Small intestine (tissue), 7 donors: ENCODE measurements at regions not wholly inside any gene's neighbourhood (a gene's known extent, or its start where the extent isn't known, plus 50 kb on each side); places are given as distances from the start of the nearest gene placed in this dataset.

Source experiments
- DNase-seq, 2 donors: peaks; one replicate each; pipeline versions ENCODE4 v3.0.0 to v3.0.0-alpha.2; 2013
- FAIRE-seq: peaks from 2 replicates; lab custom pipeline; 2012; peaks lifted over from hg19 to GRCh38; lab: Jason Lieb, UNC
- H3K27ac ChIP-seq, 3 donors: one replicate each; pipeline ENCODE4 v1.5.1; 2013; ENCODE audit warnings: low read length in 2 of 3, mild to moderate bottlenecking in 2 of 3, control low read depth in 1 of 3, inconsistent platforms in 1 of 3, low read depth in 1 of 3, moderate library complexity in 1 of 3
- H3K27me3 ChIP-seq, 3 donors: one replicate each; pipeline ENCODE4 v1.6.1; 2013; ENCODE audit warnings: low read length in 3 of 3, inconsistent platforms in 1 of 3; ENCODE audit not compliant: control insufficient read depth in 3 of 3, insufficient read depth in 3 of 3
- H3K36me3 ChIP-seq, 3 donors: one replicate each; pipeline ENCODE4 v1.6.1; 2013; ENCODE audit warnings: low read length in 3 of 3, inconsistent platforms in 1 of 3, low read depth in 1 of 3, mild to moderate bottlenecking in 1 of 3, moderate library complexity in 1 of 3; ENCODE audit not compliant: control insufficient read depth in 3 of 3, insufficient read depth in 2 of 3
- H3K4me1 ChIP-seq, 3 donors: one replicate each; pipeline ENCODE4 v1.6.1; 2013; ENCODE audit warnings: low read length in 2 of 3, inconsistent platforms in 1 of 3, low read depth in 1 of 3, mild to moderate bottlenecking in 1 of 3, moderate library complexity in 1 of 3; ENCODE audit not compliant: control insufficient read depth in 3 of 3, insufficient read depth in 2 of 3
- H3K4me3 ChIP-seq, 3 donors: one replicate each; pipeline ENCODE4 v1.5.1; 2013; ENCODE audit warnings: low read length in 3 of 3, control low read depth in 1 of 3, inconsistent platforms in 1 of 3, low read depth in 1 of 3, mild to moderate bottlenecking in 1 of 3, moderate library complexity in 1 of 3
- H3K9me3 ChIP-seq, 2 donors: one replicate each; pipeline ENCODE4 v1.6.1; 2013; ENCODE audit warnings: low read depth in 1 of 2, low read length in 1 of 2; ENCODE audit not compliant: control insufficient read depth in 2 of 2, insufficient read depth in 1 of 2
- WGBS, 3 donors: extraction: QIAGEN DNeasy Blood & Tissue Kit; methylation state at CpG; one replicate each; pipeline ENCODE4 v1.1.7; 2013; 5-methylcytosine and 5-hydroxymethylcytosine counted together
- donor health status: healthy with polysubstance abuse.
- donor health status: control.
- donor health status: control.
- donor health status: Bipolar disorder and iron deficiency.
- donor health status: healthy.

DNA sequence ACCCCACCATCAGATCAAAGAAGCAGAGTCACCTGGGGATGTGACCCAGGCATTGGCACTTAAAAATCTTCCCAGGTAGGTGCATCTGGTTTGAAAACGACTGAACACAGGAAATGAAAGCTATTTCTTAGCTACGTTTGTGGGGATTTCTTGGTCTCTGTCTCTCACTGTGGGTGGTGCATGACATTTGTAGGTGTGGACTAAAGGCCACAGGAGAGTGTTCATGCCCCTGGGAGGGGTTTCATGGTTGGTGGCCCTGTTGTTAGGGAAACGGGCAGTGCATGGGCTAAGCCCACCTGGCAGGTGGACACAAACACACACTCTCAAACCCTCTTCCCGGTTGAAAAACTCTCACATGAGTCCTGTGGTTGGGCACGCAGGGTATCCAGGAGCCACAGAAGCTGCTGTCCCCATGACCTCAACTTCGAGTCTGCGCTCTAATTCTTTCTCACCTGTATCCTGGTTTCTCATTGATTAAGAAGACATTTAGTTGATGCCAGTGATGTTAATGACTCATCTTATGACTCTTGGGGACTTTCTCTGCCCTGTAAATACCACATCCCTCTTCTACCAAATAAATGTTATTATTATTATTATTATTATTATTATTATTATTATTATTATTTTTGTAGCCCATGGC is 119.4 kb downstream of the MRPS6 start:
- peaks cover 0 to 8% of the 10 kb centered on the region in 2 donors for H3K9me3 ChIP-seq
- H3K27ac ChIP-seq: no peak overlapping the region
- H3K4me3 ChIP-seq: no peak overlapping the region
- DNase-seq (no peak), FAIRE-seq (no peak)
- WGBS, 3 donors: 74 to 89% (median 79%) methylated on average over 7 of the region's 7 CpGs
- H3K27me3 ChIP-seq: no peaks in the 10 kb centered on the region
- H3K4me1 ChIP-seq: peaks cover 0 to 22% (median 0%) of the 10 kb centered on the region in 3 donors
- H3K36me3 ChIP-seq: no peaks in the 10 kb centered on the region

DNA sequence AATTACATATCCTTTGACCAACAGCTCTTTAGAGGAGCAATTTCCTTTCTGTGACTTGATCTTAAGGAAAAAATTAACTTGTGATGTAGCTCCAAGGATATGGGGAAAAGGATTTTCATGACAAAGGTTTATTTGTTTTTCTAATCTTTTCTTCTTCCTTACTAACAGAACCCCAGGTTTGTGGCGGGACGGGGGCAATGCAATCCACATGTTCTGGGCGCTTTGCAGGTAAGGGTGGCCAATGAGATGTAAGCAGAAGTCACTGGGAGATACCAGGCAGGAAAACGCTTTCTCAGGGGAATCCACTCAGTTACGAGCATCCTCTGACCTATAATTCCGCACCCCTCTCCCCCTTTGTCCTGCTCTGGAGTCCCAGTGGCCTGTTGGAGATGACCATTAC is 122.0 kb downstream of the MRPS6 start:
- peak overlapping the region in 1 of 3 donors; percentile 31 for H3K27ac ChIP-seq
- H3K4me3 ChIP-seq: no peak overlapping the region
- peaks cover 0 to 8% of the 10 kb centered on the region in 2 donors for H3K9me3 ChIP-seq
- H3K36me3 ChIP-seq: no peaks in the 10 kb centered on the region
- WGBS, 3 donors: 55 to 86% (median 72%) methylated on average over 6 of the region's 6 CpGs
- H3K27me3 ChIP-seq: no peaks in the 10 kb centered on the region
- FAIRE-seq: no peak
- peak in 1 of 2 donors; percentile 77 for DNase-seq
- H3K4me1 ChIP-seq: peaks cover 0 to 25% (median 0%) of the 10 kb centered on the region in 3 donors

DNA sequence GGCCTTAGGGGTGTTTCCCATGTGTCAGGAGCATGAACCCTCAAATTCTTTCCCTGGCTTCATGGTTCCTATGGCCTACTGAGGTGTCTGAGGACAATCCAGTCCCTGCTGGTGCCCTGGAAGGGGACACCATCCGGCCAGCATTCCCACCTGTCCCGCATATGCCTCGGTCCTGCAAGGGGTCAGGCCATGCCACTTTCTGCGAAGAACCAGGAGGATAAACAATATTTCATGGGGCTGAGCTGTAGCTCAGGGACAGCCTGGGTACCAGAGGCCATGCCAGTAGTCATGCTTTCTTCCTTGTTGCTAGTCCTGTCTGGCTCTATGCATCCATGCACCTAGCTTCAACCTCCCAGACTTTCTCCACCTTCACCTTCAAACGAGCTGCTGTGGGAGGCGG is 123.6 kb downstream of the MRPS6 start:
- FAIRE-seq (no peak), DNase-seq (no peak)
- Histone ChIP-seq H3K9me3 (peaks cover 0 to 8% of the 10 kb centered on the region in 2 donors), H3K4me1 (peaks cover 0 to 30% (median 0%) of the 10 kb centered on the region in 3 donors), H3K27me3 (no peaks in the 10 kb centered on the region), H3K4me3 (no peak overlapping the region), H3K27ac (no peak overlapping the region), H3K36me3 (no peaks in the 10 kb centered on the region)
- WGBS, 3 donors: 88 to 92% (median 89%) methylated on average over 6 of the region's 6 CpGs

DNA sequence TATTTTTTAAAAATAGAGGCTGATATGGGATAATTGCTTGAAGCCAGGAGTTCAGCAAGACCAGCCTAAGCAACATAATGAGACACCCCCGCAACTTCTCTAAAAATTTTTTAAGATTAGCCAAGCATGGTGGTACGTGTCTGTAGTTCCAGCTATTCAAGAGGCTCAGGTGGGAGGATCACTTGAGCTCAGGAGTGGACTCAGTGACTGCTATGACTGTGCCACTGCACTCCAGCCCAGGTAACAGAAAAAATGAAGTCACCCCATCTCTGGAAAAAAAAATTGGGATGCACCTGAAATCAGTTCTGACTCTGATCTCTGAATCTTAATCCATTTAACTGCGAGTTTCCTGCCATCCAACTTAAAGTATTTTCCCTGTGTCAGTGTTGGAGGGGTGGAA is 124.2 kb downstream of the MRPS6 start:
- H3K27me3 ChIP-seq: no peaks in the 10 kb centered on the region
- WGBS, 3 donors: 92 to 96% (median 93%) methylated on average over 3 of the region's 3 CpGs
- H3K27ac ChIP-seq: no peak overlapping the region
- no peaks in the 10 kb centered on the region for H3K36me3 ChIP-seq
- H3K4me3 ChIP-seq: no peak overlapping the region
- FAIRE-seq (no peak), DNase-seq (no peak)
- peaks cover 0 to 33% (median 0%) of the 10 kb centered on the region in 3 donors for H3K4me1 ChIP-seq
- peaks cover 0 to 8% of the 10 kb centered on the region in 2 donors for H3K9me3 ChIP-seq

DNA sequence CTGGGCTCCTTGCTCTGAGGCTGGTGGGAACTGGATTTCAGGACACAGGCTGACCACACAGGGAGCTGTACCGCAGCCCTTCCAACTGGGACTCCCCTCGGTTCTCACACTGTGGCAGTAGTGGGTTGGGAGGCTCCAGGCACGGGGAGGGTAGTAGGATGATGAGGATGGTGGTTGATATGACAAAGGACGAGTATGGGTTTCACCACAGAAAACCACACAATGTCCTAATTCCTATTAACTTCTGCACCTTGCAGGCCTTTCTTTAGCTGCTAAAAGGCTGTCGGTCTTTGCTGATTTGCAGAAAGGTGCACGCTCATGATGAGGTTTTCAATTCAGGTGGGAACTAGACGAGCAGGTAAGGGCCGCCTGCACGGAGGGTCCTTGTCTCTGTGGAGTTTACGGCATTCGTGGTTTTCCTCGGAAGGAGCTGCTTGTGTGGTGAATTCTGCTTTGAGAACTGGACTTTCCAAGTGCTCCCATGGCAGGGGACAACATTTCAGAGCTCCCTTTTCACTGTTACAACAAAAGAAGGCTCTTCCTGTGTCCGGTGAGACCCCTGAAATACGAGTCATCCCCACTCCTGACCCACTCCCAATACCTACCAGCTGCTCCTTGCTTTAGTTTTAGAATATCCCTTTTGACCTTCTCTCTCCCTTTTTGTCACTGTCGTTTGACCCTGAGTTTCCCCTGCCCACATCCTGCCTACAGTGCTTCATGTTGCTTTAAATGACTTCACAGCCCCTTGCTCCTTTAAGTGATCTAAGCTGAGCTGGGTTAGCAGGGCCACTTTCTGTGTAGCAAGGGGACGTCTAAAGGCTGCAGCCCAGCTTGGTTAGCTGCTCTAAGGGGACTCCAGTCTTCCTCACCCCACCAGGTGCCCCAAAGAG is 125.1 kb downstream of the MRPS6 start:
- no peaks in the 10 kb centered on the region for H3K36me3 ChIP-seq
- H3K27me3 ChIP-seq: no peaks in the 10 kb centered on the region
- peaks cover 0 to 42% (median 0%) of the 10 kb centered on the region in 3 donors for H3K4me1 ChIP-seq
- peak overlapping the region in 2 of 3 donors; percentile 9 to 62 for H3K27ac ChIP-seq
- 73 to 79% (median 77%) methylated on average over 16 of the region's 16 CpGs for WGBS, 3 donors
- H3K4me3 ChIP-seq: no peak overlapping the region
- FAIRE-seq: no peak
- H3K9me3 ChIP-seq: peaks cover 0 to 5% of the 10 kb centered on the region in 2 donors
- peak in 1 of 2 donors; percentile 37 for DNase-seq

DNA sequence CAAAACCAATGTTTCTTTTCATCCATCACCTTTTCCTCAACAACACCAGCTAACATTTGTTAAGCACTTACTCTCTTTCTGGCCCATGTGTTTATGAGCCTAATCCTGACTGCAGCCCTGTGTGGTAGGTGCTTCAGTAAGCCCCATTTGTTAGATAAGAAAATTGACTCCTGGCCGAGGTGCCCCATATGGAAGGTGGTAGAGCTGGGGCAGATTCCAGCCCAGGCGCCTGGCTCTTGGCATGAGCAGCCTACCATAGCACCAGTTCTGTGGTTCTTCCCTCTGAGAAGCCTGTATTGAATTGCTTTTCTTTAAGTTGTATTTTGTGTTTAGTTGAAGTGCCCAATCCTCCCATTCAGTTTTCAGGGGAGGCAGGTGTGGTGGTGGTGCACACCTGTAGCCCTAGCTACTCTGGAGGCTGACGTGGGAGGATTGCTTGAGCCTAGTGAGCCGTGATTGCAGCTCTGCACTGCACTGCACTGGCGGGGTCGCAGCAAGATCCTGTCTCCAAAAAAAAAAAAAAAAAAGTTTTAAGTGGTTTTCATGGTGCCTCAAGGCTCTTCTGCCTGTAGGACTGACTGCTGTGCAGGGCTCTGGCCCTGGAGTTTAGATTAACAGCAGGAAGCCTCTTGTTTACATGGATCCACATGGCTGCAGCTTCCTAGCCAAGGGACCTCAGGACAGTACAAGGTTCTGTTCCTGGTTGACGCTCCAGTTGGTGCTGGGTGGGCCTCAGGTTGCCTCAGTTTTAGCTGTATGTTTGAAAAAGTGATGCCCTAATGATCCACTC is 125.9 kb downstream of the MRPS6 start:
- Histone ChIP-seq H3K4me1 (peaks cover 0 to 45% (median 0%) of the 10 kb centered on the region in 3 donors), H3K9me3 (no peaks in the 10 kb centered on the region), H3K27ac (peak overlapping the region in 2 of 3 donors; percentile 9 to 62), H3K4me3 (no peak overlapping the region), H3K36me3 (no peaks in the 10 kb centered on the region), H3K27me3 (no peaks in the 10 kb centered on the region)
- FAIRE-seq (no peak), DNase-seq (no peak)
- 62 to 76% (median 68%) methylated on average over 7 of the region's 7 CpGs for WGBS, 3 donors

DNA sequence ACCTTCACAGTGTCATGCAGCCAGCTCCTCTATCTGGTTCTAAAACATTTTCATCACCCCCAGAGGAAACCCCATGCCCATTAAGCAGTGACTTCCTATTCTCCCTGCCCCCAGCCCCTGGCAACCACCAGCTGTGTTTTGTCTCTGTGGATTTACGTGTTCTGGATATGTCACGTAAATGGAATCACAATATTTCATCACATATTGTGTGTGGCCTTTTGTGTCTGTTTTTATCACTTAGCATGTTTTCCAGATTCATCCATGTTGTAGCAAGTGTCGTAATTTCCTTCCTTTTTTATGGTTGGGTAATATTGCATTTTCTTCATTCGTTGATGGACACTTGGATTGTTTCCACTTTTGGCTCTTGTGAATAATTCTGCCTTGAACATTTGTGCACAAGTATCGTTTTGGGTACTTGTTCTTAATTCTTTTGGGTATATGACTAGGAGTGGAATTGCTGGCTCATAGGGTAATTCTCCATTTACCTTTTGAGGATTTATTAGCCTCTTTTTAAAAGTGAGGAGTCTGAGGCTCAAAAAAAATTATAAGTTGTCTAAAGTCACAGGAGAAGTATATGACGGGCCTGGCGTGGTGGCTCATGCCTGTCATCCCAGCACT is 127.0 kb downstream of the MRPS6 start:
- H3K4me1 ChIP-seq: peaks cover 0 to 40% (median 0%) of the 10 kb centered on the region in 3 donors
- H3K9me3 ChIP-seq: no peaks in the 10 kb centered on the region
- WGBS, 3 donors: 80 to 94% (median 92%) methylated on average over 7 of the region's 7 CpGs
- H3K36me3 ChIP-seq: no peaks in the 10 kb centered on the region
- no peak overlapping the region for H3K4me3 ChIP-seq
- H3K27me3 ChIP-seq: no peaks in the 10 kb centered on the region
- no peak for FAIRE-seq
- no peak overlapping the region for H3K27ac ChIP-seq
- DNase-seq: no peak
